H1 (cell line): ENCODE measurements at regions not wholly inside any gene's neighbourhood (a gene's known extent, or its start where the extent isn't known, plus 50 kb on each side); places are given as distances from the start of the nearest gene placed in this dataset.

Experiments
- CTCF ChIA-PET: fragments of 300-600 bp; sonication (Branson Sonifier 250); formaldehyde crosslinking; loops from one replicate; lab custom pipeline; 2021; ENCODE audit not compliant: partially characterized antibody; lab: Charles Lee
- POLR2A ChIA-PET: fragments of 300-600 bp; sonication (Branson Sonifier 250); formaldehyde crosslinking; loops from one replicate; lab custom pipeline; 2021; ENCODE audit warnings: inconsistent platforms; ENCODE audit not compliant: partially characterized antibody; lab: Charles Lee
- DNase-seq, 2 experiments: peaks; one replicate each; pipeline versions ENCODE4 v3.0.0 to v3.0.0-alpha.2; 2010 to 2022; ENCODE audit warnings: low spot score in 2 of 2, low read depth in 1 of 2, mixed read lengths in 1 of 2
- FAIRE-seq: peaks from 2 replicates; lab custom pipeline; 2011; peaks lifted over from hg19 to GRCh38; lab: Jason Lieb, UNC
- H2AFZ ChIP-seq: 2 replicates; pipeline ENCODE4 v1.8.1; 2012; ENCODE audit warnings: low read length, inconsistent platforms
- H2AK5ac ChIP-seq: 2 replicates; pipeline ENCODE4 v1.6.1; 2013; ENCODE audit warnings: low read depth, low read length
- H2BK120ac ChIP-seq: replicated peaks from 2 replicates; pipeline ENCODE3; 2013; ENCODE audit warnings: low read depth, low read length, inconsistent platforms
- H2BK12ac ChIP-seq: 2 replicates; pipeline ENCODE4 v1.6.1; 2013; ENCODE audit warnings: low read depth, low read length
- H2BK15ac ChIP-seq: 2 replicates; pipeline ENCODE4 v1.6.1; 2013; ENCODE audit warnings: low read length
- H2BK20ac ChIP-seq: 2 replicates; pipeline ENCODE4 v1.6.1; 2013; ENCODE audit warnings: low read length
- H2BK5ac ChIP-seq: 2 replicates; pipeline ENCODE4 v1.6.1; 2013; ENCODE audit warnings: low read depth, low read length
- H3K14ac ChIP-seq: 2 replicates; pipeline ENCODE4 v1.6.1; 2013; ENCODE audit warnings: inconsistent platforms; ENCODE audit not compliant: insufficient read length
- H3K18ac ChIP-seq: 2 replicates; pipeline ENCODE4 v1.6.1; 2013; ENCODE audit warnings: low read length; ENCODE audit errors: extremely low read depth
- H3K23ac ChIP-seq: 2 replicates; pipeline ENCODE4 v1.6.1; 2013; ENCODE audit warnings: inconsistent platforms; ENCODE audit not compliant: insufficient read length
- H3K23me2 ChIP-seq: 2 replicates; pipeline ENCODE4 v1.6.1; 2013; ENCODE audit warnings: low read depth, low read length
- H3K27ac ChIP-seq: 2 replicates; pipeline ENCODE4 v1.6.1; 2011; ENCODE audit warnings: low read depth, low read length, inconsistent platforms
- H3K27me3 ChIP-seq, 4 experiments: replicated peaks in 1 of 4; 1 replicate in 1 of 4; 2 replicates in 3 of 4; pipeline versions ENCODE4 v1.6.1 to v1.8.1; 2011 to 2013; ENCODE audit warnings: low read length in 3 of 4, mild to moderate bottlenecking in 3 of 4, inconsistent platforms in 2 of 4, mixed read lengths in 2 of 4, moderate library complexity in 1 of 4; ENCODE audit not compliant: control insufficient read depth in 3 of 4, insufficient read depth in 3 of 4; ENCODE audit errors: extremely low read depth in 1 of 4
- H3K36me3 ChIP-seq, 4 experiments: 2 replicates each; pipeline versions ENCODE4 v1.6.1 to v1.8.1; 2011 to 2013; ENCODE audit warnings: mild to moderate bottlenecking in 4 of 4, low read length in 3 of 4, moderate library complexity in 2 of 4, control low read depth in 1 of 4, inconsistent platforms in 1 of 4; ENCODE audit not compliant: insufficient read depth in 4 of 4, control insufficient read depth in 2 of 4
- H3K4ac ChIP-seq: replicated peaks from 2 replicates; pipeline ENCODE3; 2013; ENCODE audit warnings: low read length, low read depth, mixed read lengths, inconsistent platforms; ENCODE audit not compliant: insufficient read length
- H3K4me1 ChIP-seq, 4 experiments: replicated peaks in 1 of 4; 1 replicate in 1 of 4; 2 replicates in 3 of 4; pipeline versions ENCODE4 v1.6.1 to v1.8.1; 2011 to 2013; ENCODE audit warnings: low read length in 3 of 4, inconsistent platforms in 2 of 4, mixed read lengths in 1 of 4; ENCODE audit not compliant: insufficient read depth in 4 of 4, control insufficient read depth in 3 of 4
- H3K4me2 ChIP-seq, 2 experiments: 2 replicates each; pipeline versions ENCODE4 v1.6.1 to v1.8.1; 2011 to 2013; ENCODE audit warnings: low read depth in 2 of 2, low read length in 2 of 2, control low read depth in 1 of 2, inconsistent platforms in 1 of 2, mild to moderate bottlenecking in 1 of 2; ENCODE audit not compliant: insufficient read depth in 1 of 2
- H3K4me3 ChIP-seq, 4 experiments: fragments of 200-600, 300-600 bp in 1 of 4; sonication (generic), shearing (Covaris generic), sonication (Bioruptor Twin) in 1 of 4; 2 replicates each; pipeline versions ENCODE4 v1.5.1 to v1.8.1; 2011 to 2016; ENCODE audit warnings: low read length in 4 of 4, low read depth in 3 of 4, control low read depth in 2 of 4, inconsistent platforms in 2 of 4, mild to moderate bottlenecking in 2 of 4, mixed read lengths in 1 of 4, moderate library complexity in 1 of 4; ENCODE audit not compliant: insufficient read depth in 2 of 4; ENCODE audit errors: extremely low read depth in 1 of 4
- H3K56ac ChIP-seq: replicated peaks from 2 replicates; pipeline ENCODE3; 2013; ENCODE audit warnings: low read depth, mild to moderate bottlenecking, mixed read lengths, low read length, inconsistent platforms; ENCODE audit not compliant: insufficient read length
- H3K79me1 ChIP-seq: 2 replicates; pipeline ENCODE4 v1.6.1; 2013; ENCODE audit warnings: low read depth, low read length, control low read depth
- H3K79me2 ChIP-seq, 2 experiments: 2 replicates each; pipeline versions ENCODE4 v1.6.1 to v1.8.1; 2012 to 2013; ENCODE audit warnings: low read length in 2 of 2, mild to moderate bottlenecking in 2 of 2, inconsistent platforms in 1 of 2; ENCODE audit not compliant: insufficient read depth in 2 of 2, control insufficient read depth in 1 of 2
- H3K9ac ChIP-seq, 4 experiments: replicated peaks in 1 of 4; 1 replicate in 1 of 4; 2 replicates in 3 of 4; pipeline versions ENCODE4 v1.6.1 to v1.8.1; 2011 to 2013; ENCODE audit warnings: low read depth in 3 of 4, low read length in 3 of 4, control low read depth in 2 of 4, mild to moderate bottlenecking in 2 of 4, moderate library complexity in 2 of 4, inconsistent platforms in 1 of 4; ENCODE audit errors: extremely low read depth in 1 of 4
- H3K9me3 ChIP-seq, 2 experiments: 2 replicates each; pipeline versions ENCODE4 v1.6.1 to v1.8.1; 2012 to 2013; ENCODE audit warnings: mild to moderate bottlenecking in 2 of 2, moderate library complexity in 2 of 2, control low read depth in 1 of 2, inconsistent platforms in 1 of 2, low read depth in 1 of 2, low read length in 1 of 2, mixed read lengths in 1 of 2; ENCODE audit not compliant: insufficient read depth in 2 of 2
- H4K20me1 ChIP-seq, 2 experiments: replicated peaks in 1 of 2; 2 replicates each; pipeline versions ENCODE3 to v1.8.1; 2011 to 2013; ENCODE audit warnings: inconsistent platforms in 2 of 2, low read length in 2 of 2, mild to moderate bottlenecking in 1 of 2; ENCODE audit not compliant: insufficient read depth in 2 of 2, control insufficient read depth in 1 of 2
- H4K5ac ChIP-seq: 2 replicates; pipeline ENCODE4 v1.6.1; 2013; ENCODE audit warnings: low read length, low read depth, mixed read lengths, inconsistent platforms; ENCODE audit not compliant: insufficient read length
- H4K8ac ChIP-seq: 2 replicates; pipeline ENCODE4 v1.8.0; 2013; ENCODE audit warnings: mild to moderate bottlenecking, moderate library complexity, low read length, inconsistent platforms; ENCODE audit not compliant: insufficient read depth; ENCODE audit errors: extremely low read depth
- H4K91ac ChIP-seq: replicated peaks from 2 replicates; pipeline ENCODE3; 2013; ENCODE audit warnings: low read length, mixed read lengths, inconsistent platforms; ENCODE audit not compliant: insufficient read length
- BCL11A ChIP-seq, 2 experiments: IDR thresholded peaks; one replicate each; pipeline ENCODE4 v1.6.1; 2011; ENCODE audit warnings: low read depth in 2 of 2, low read length in 2 of 2, mild to moderate bottlenecking in 2 of 2
- FOSL1 ChIP-seq: IDR thresholded peaks from 2 replicates; pipeline ENCODE4 v1.6.1; 2011; ENCODE audit warnings: mild to moderate bottlenecking, low read depth, low read length, moderate library complexity; ENCODE audit not compliant: insufficient read depth
- POLR2A ChIP-seq, 2 experiments: IDR thresholded peaks; 1 replicate in 1 of 2; 2 replicates in 1 of 2; pipeline ENCODE4 v1.6.1; 2011; ENCODE audit warnings: low read depth in 2 of 2, low read length in 2 of 2, mild to moderate bottlenecking in 2 of 2; ENCODE audit errors: control extremely low read depth in 1 of 2
- SP2 ChIP-seq: IDR thresholded peaks from 2 replicates; pipeline ENCODE4 v1.6.1; 2012; ENCODE audit warnings: mild to moderate bottlenecking, low read length, inconsistent platforms
- TF ChIP-seq, protein P1 (sequence below), 3 experiments: IDR thresholded peaks; 1 replicate in 2 of 3; 2 replicates in 1 of 3; pipeline versions ENCODE4 v1.5.1 to v1.6.1; 2011; ENCODE audit warnings: low read length in 3 of 3, mild to moderate bottlenecking in 3 of 3, inconsistent platforms in 2 of 3, low read depth in 1 of 3, moderate library complexity in 1 of 3; ENCODE audit not compliant: insufficient read depth in 1 of 3; ENCODE audit errors: control extremely low read depth in 1 of 3

DNA sequence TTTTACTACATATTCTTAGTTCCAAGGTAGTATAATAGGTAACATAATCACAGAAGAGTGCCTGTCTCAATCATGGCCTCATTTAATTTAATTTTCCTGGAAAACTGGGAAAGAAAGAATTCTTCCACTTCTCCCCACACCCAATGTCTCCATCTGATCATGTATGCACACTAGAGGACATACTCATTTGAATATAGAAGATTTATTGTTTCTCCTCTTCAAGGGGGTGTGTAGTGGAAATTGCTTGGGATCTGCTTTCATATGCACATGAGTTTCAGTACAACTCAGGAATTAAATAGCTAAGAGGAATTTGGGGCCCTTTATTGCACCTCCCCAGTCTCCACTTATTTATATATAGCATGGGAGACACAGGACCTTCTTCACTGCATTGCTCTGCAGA, 285.1 kb downstream of the SH3GL2 start:
- H3K4ac ChIP-seq, result no peak overlapping the region

More for the DNA sequence above, 285.1 kb downstream of the SH3GL2 start:
- Histone ChIP-seq H2BK20ac (no peak overlapping the region), H4K91ac (no peak overlapping the region), H3K36me3 (no peaks in the 10 kb centered on the region), H3K4me2 (no peak overlapping the region), H3K23ac (no peak overlapping the region), H4K20me1 (no peaks in the 10 kb centered on the region), H3K79me2 (no peaks in the 10 kb centered on the region), H3K27ac (no peak overlapping the region), H2BK15ac (no peak overlapping the region), H3K27me3 (no peaks in the 10 kb centered on the region), H3K4me3 (no peak overlapping the region), H3K9me3 (no peaks in the 10 kb centered on the region), H3K14ac (no peak overlapping the region), H3K23me2 (no peaks in the 10 kb centered on the region), H2AK5ac (no peak overlapping the region), H2BK5ac (no peak overlapping the region), H3K56ac (no peak overlapping the region), H3K4me1 (no peaks in the 10 kb centered on the region), H2BK12ac (no peak overlapping the region), H4K8ac (no peak overlapping the region), H2BK120ac (no peak overlapping the region), H3K79me1 (no peaks in the 10 kb centered on the region), H4K5ac (no peak overlapping the region), H2AFZ (no peak overlapping the region), H3K9ac (no peak overlapping the region), H3K18ac (no peak overlapping the region)
- POLR2A ChIA-PET, result no interaction called here
- TF ChIP-seq BCL11A (IDR thresholded peaks at IDR 0.05; ENCODE audit: low read depth in 2 of 2, low read length in 2 of 2) (no peak), FOSL1 (no peak), SP2 (no peak), POLR2A (IDR thresholded peaks at IDR 0.05; ENCODE audit: control extremely low read depth in 1 of 2, low read depth in 2 of 2, low read length in 2 of 2) (no peak)
- TF ChIP-seq, protein P1, sequence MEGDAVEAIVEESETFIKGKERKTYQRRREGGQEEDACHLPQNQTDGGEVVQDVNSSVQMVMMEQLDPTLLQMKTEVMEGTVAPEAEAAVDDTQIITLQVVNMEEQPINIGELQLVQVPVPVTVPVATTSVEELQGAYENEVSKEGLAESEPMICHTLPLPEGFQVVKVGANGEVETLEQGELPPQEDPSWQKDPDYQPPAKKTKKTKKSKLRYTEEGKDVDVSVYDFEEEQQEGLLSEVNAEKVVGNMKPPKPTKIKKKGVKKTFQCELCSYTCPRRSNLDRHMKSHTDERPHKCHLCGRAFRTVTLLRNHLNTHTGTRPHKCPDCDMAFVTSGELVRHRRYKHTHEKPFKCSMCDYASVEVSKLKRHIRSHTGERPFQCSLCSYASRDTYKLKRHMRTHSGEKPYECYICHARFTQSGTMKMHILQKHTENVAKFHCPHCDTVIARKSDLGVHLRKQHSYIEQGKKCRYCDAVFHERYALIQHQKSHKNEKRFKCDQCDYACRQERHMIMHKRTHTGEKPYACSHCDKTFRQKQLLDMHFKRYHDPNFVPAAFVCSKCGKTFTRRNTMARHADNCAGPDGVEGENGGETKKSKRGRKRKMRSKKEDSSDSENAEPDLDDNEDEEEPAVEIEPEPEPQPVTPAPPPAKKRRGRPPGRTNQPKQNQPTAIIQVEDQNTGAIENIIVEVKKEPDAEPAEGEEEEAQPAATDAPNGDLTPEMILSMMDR (IDR thresholded peaks at IDR 0.05; ENCODE audit: control extremely low read depth in 1 of 3, insufficient read depth in 1 of 3, low read depth in 1 of 3, low read length in 3 of 3), result no peak
- no peak for DNase-seq
- CTCF ChIA-PET, result interaction anchor here (1.6 kb wide), 2 partner anchors 26 to 28 kb away, joined by 4 read pairs; no protein-coding TSS in a partner anchor
- FAIRE-seq, result no peak
